K562 (cell line): ENCODE measurements at regions not wholly inside any gene's neighbourhood (a gene's known extent, or its start where the extent isn't known, plus 50 kb on each side); places are given as distances from the start of the nearest gene placed in this dataset.

Experiments
- ATAC-seq: fragments of 200-7000 bp; cut with Tn5 transposase; 3 replicates; pipeline ENCODE4 v1.9.1; 2020; ENCODE audit warnings: moderate library complexity
- BruUV-seq: library from RNA; stranded (reverse); fragments of 400-500 nt; replicated peaks from 2 replicates; lab custom pipeline; 2021; lab: Mats Ljungman, UMichigan
- CTCF ChIA-PET: fragments of 300-600 bp; formaldehyde crosslinking; extraction: SDS; loops from one replicate; lab custom pipeline; 2021; ENCODE audit warnings: low intra/inter-chr PET ratio; lab: Yijun Ruan, JAX
- POLR2A ChIA-PET: fragments of 300-600, 350-650 bp; sonication (Branson Sonifier 250); formaldehyde crosslinking; extraction: SDS; loops from one replicate; lab custom pipeline; 2021; ENCODE audit warnings: antibody characterized with exemption, inconsistent platforms; lab: Yijun Ruan, JAX
- DNase-seq, 4 experiments: peaks; one replicate each; pipeline versions ENCODE4 v3.0.0 to v3.0.0-alpha.2; 2011 to 2018; ENCODE audit warnings: low spot score in 3 of 4, mixed read lengths in 3 of 4; ENCODE audit errors: extremely low read depth in 1 of 4
- FAIRE-seq: peaks from 2 replicates; lab custom pipeline; 2011; peaks lifted over from hg19 to GRCh38; lab: Jason Lieb, UNC
- H2AFZ ChIP-seq: 2 replicates; pipeline ENCODE4 v1.6.0; 2011; ENCODE audit warnings: low read depth, low read length, control low read depth, inconsistent platforms
- H3K27ac ChIP-seq: fragments of 200-600 bp; 3 replicates; pipeline ENCODE4 v1.8.0; 2011; ENCODE audit warnings: low read depth, mild to moderate bottlenecking, control low read depth, inconsistent platforms, low read length, moderate library complexity, mixed read lengths; ENCODE audit errors: extremely low read depth
- H3K27me3 ChIP-seq, 2 experiments: fragments of 300-600 bp in 1 of 2; 2 replicates in 1 of 2; 3 replicates in 1 of 2; pipeline versions ENCODE4 v1.6.0 to v1.8.0; 2011; ENCODE audit warnings: inconsistent platforms in 2 of 2, low read length in 2 of 2, mild to moderate bottlenecking in 1 of 2, mixed read lengths in 1 of 2, moderate library complexity in 1 of 2; ENCODE audit not compliant: control insufficient read depth in 2 of 2, insufficient read depth in 2 of 2
- H3K36me3 ChIP-seq: fragments of 300-600 bp; 3 replicates; pipeline ENCODE4 v1.8.0; 2011; ENCODE audit warnings: mild to moderate bottlenecking, low read length, inconsistent platforms; ENCODE audit not compliant: control insufficient read depth, insufficient read depth
- H3K4me1 ChIP-seq, 2 experiments: fragments of 200-600 bp in 1 of 2; replicated peaks in 1 of 2; 2 replicates in 1 of 2; 3 replicates in 1 of 2; pipeline versions ENCODE4 v1.5.1 to v1.8.0; 2011; ENCODE audit warnings: inconsistent platforms in 2 of 2, low read length in 2 of 2, mild to moderate bottlenecking in 1 of 2, mixed read lengths in 1 of 2, moderate library complexity in 1 of 2; ENCODE audit not compliant: control insufficient read depth in 2 of 2, insufficient read depth in 2 of 2
- H3K4me2 ChIP-seq: 2 replicates; pipeline ENCODE4 v1.6.1; 2011; ENCODE audit warnings: low read length, control low read depth, inconsistent platforms, mixed read lengths; ENCODE audit not compliant: insufficient read depth
- H3K4me3 ChIP-seq: fragments of 200-600 bp; sonication (generic), shearing (Covaris generic); 2 replicates; pipeline ENCODE4 v1.5.1; 2016; ENCODE audit warnings: control low read depth, inconsistent platforms
- H3K79me2 ChIP-seq: fragments of 200-600 bp; 3 replicates; pipeline ENCODE4 v1.8.0; 2011; ENCODE audit warnings: low read length, inconsistent platforms; ENCODE audit not compliant: control insufficient read depth, insufficient read depth
- H3K9ac ChIP-seq, 2 experiments: 2 replicates each; pipeline versions ENCODE4 v1.6.0 to v1.6.1; 2011; ENCODE audit warnings: low read depth in 2 of 2, low read length in 2 of 2, control low read depth in 1 of 2, inconsistent platforms in 1 of 2, mild to moderate bottlenecking in 1 of 2, mixed read lengths in 1 of 2; ENCODE audit not compliant: insufficient read depth in 1 of 2
- H3K9me1 ChIP-seq: one replicate; pipeline ENCODE4 v1.6.0; 2011; ENCODE audit warnings: inconsistent platforms, mild to moderate bottlenecking, low read length, moderate library complexity; ENCODE audit not compliant: control insufficient read depth, insufficient read depth
- H3K9me3 ChIP-seq: replicated peaks from 2 replicates; pipeline ENCODE4 v1.5.1; 2011; ENCODE audit warnings: low read depth, low read length, inconsistent platforms; ENCODE audit not compliant: control insufficient read depth, insufficient read depth
- H4K20me1 ChIP-seq: replicated peaks from 2 replicates; pipeline ENCODE4 v1.6.1; 2011; ENCODE audit warnings: low read length, inconsistent platforms, mixed read lengths; ENCODE audit not compliant: control insufficient read depth, insufficient read depth
- BRD9 ChIP-seq: fragments of 450-650 bp; IDR thresholded peaks from 2 replicates; pipeline ENCODE4 v1.6.1; 2018; ENCODE audit warnings: low read depth; ENCODE audit not compliant: partially characterized antibody
- CHD1 ChIP-seq: fragments of 200-600 bp; sonication (generic); IDR thresholded peaks from one replicate; pipeline ENCODE4 v1.6.1; 2012; ENCODE audit warnings: mild to moderate bottlenecking, moderate library complexity, low read length, inconsistent platforms
- E2F3 ChIP-seq: fragments of 250-450 bp; sonication (Bioruptor Pico); IDR thresholded peaks from 2 replicates; pipeline ENCODE4 v1.4.0; 2020; ENCODE audit warnings: mild to moderate bottlenecking
- ELF1 ChIP-seq: fragments of 200-800 bp; sonication (Bioruptor generic); IDR thresholded peaks from 2 replicates; pipeline ENCODE4 v1.6.1; 2016; ENCODE audit warnings: missing genetic modification characterization, missing compliant biosample characterization
- FOS ChIP-seq: IDR thresholded peaks from 3 replicates; pipeline ENCODE4 v1.6.1; 2011; ENCODE audit not compliant: insufficient read length; ENCODE audit errors: extremely low read depth
- HIVEP1 ChIP-seq: fragments of 250-450 bp; sonication (Bioruptor Pico); IDR thresholded peaks from 2 replicates; pipeline ENCODE4 v1.4.0; 2020; ENCODE audit warnings: mild to moderate bottlenecking
- KLF1 ChIP-seq: fragments of 450-650 bp; IDR thresholded peaks from 2 replicates; pipeline ENCODE4 v1.6.1; 2016; ENCODE audit warnings: missing genetic modification characterization, missing compliant biosample characterization
- ZNF133 ChIP-seq: fragments of 250-450 bp; sonication (Bioruptor Pico); IDR thresholded peaks from 2 replicates; pipeline ENCODE4 v1.4.0; 2020; ENCODE audit warnings: mild to moderate bottlenecking
- WGBS: fragments of 100-300 bp; shearing (Covaris generic); methylation state at CpG from one replicate; pipeline ENCODE4 v1.1.6; 2016; ENCODE audit warnings: low coverage, mixed read lengths; ENCODE audit not compliant: insufficient coverage; ENCODE audit errors: missing lambda C conversion rate; 5-methylcytosine and 5-hydroxymethylcytosine counted together
- in situ Hi-C: fragments of 300-500 bp; cut with MboI; formaldehyde crosslinking; loops from 4 replicates; pipeline ENCODE4 v1.15.0; 2018; ENCODE audit warnings: inconsistent platforms, mixed read lengths
- intact Hi-C: fragments of 100-400 bp; cut with micrococcal nuclease; formaldehyde crosslinking; loops from 2 replicates; pipeline ENCODE4 v1.14.2; 2022
- TF ChIP-seq, protein P1 (sequence below): fragments of 250-450 bp; sonication (Bioruptor Pico); IDR thresholded peaks from 2 replicates; pipeline ENCODE4 v1.9.0; 2021; ENCODE audit warnings: mild to moderate bottlenecking, inconsistent platforms
- TF ChIP-seq, protein P2 (sequence below): fragments of 250-450 bp; sonication (Bioruptor Pico); IDR thresholded peaks from 2 replicates; pipeline ENCODE4 v1.4.0; 2020
- TF ChIP-seq, protein P3 (sequence below): sonication (generic); formaldehyde crosslinking; IDR thresholded peaks from 2 replicates; pipeline ENCODE4 v1.8.0; 2023; ENCODE audit warnings: mild to moderate bottlenecking, missing genetic modification reagents

DNA sequence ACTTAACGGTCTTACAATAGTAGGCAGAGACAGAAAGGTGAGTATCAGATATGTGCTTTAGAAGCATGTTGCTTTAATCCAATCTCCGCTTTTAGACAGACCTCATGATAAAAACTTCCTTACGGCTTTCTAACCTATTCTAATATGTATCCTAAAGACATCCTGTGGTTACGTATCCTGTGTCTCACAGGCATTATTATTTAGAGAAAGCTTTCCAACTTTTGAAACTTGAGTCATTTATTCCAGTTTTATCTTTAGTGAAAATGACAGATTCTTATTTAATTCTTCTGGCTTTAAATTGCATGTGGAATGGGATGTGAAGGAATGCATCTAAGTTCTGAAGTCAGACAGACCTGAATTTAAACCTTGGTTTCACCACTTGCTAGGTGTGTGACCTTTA lies 118.9 kb downstream of the OTUD1 start:
- H3K27ac ChIP-seq = no peak overlapping the region
- WGBS = 2% methylated on average over 4 of the region's 4 CpGs
- H2AFZ ChIP-seq = no peak overlapping the region
- H3K4me2 ChIP-seq = no peak overlapping the region
- DNase-seq (no peak), FAIRE-seq (no peak), ATAC-seq (no peak)
- H3K36me3 ChIP-seq = no peaks in the 10 kb centered on the region
- TF ChIP-seq BRD9 = no peak
- TF ChIP-seq ZNF133 = no peak
- TF ChIP-seq HIVEP1 (CRISPR knock-in tag) = no peak
- TF ChIP-seq ELF1 = no peak
- TF ChIP-seq E2F3 = no peak
- no peak overlapping the region for H3K9ac ChIP-seq
- in situ Hi-C loops (no loop called here), intact Hi-C loops (no loop called here)
- no TSS peak for BruUV-seq
- no peaks in the 10 kb centered on the region for H3K79me2 ChIP-seq
- H3K9me1 ChIP-seq = no peaks in the 10 kb centered on the region
- POLR2A ChIA-PET = no interaction called here
- H3K4me3 ChIP-seq = no peak overlapping the region
- CTCF ChIA-PET = no interaction called here
- H3K4me1 ChIP-seq = no peaks in the 10 kb centered on the region
- H3K9me3 ChIP-seq = no peaks in the 10 kb centered on the region
- H3K27me3 ChIP-seq = no peaks in the 10 kb centered on the region
- H4K20me1 ChIP-seq = no peaks in the 10 kb centered on the region

GRCh38 chr10:23558361-23558799 lies 119.5 kb downstream of the OTUD1 start:
- FAIRE-seq (no peak), DNase-seq (no peak), ATAC-seq (no peak)
- Histone ChIP-seq H3K4me1 (no peaks in the 10 kb centered on the region), H3K9ac (no peak overlapping the region), H3K27ac (no peak overlapping the region), H3K4me3 (no peak overlapping the region), H4K20me1 (no peaks in the 10 kb centered on the region), H3K79me2 (no peaks in the 10 kb centered on the region), H3K9me3 (no peaks in the 10 kb centered on the region), H3K9me1 (no peaks in the 10 kb centered on the region), H3K4me2 (no peak overlapping the region), H3K36me3 (no peaks in the 10 kb centered on the region), H2AFZ (no peak overlapping the region), H3K27me3 (no peaks in the 10 kb centered on the region)
- 1% methylated on average over 6 of the region's 6 CpGs for WGBS
- in situ Hi-C loops (no loop called here), intact Hi-C loops (no loop called here)
- CTCF ChIA-PET = no interaction called here
- BruUV-seq = no TSS peak
- POLR2A ChIA-PET = no interaction called here
- TF ChIP-seq, protein P1, sequence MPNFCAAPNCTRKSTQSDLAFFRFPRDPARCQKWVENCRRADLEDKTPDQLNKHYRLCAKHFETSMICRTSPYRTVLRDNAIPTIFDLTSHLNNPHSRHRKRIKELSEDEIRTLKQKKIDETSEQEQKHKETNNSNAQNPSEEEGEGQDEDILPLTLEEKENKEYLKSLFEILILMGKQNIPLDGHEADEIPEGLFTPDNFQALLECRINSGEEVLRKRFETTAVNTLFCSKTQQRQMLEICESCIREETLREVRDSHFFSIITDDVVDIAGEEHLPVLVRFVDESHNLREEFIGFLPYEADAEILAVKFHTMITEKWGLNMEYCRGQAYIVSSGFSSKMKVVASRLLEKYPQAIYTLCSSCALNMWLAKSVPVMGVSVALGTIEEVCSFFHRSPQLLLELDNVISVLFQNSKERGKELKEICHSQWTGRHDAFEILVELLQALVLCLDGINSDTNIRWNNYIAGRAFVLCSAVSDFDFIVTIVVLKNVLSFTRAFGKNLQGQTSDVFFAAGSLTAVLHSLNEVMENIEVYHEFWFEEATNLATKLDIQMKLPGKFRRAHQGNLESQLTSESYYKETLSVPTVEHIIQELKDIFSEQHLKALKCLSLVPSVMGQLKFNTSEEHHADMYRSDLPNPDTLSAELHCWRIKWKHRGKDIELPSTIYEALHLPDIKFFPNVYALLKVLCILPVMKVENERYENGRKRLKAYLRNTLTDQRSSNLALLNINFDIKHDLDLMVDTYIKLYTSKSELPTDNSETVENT (CRISPR knock-in tag) = no peak
- no peak for TF ChIP-seq FOS
- no peak for TF ChIP-seq CHD1
- TF ChIP-seq KLF1 (tag) = no peak
- TF ChIP-seq, protein P2, sequence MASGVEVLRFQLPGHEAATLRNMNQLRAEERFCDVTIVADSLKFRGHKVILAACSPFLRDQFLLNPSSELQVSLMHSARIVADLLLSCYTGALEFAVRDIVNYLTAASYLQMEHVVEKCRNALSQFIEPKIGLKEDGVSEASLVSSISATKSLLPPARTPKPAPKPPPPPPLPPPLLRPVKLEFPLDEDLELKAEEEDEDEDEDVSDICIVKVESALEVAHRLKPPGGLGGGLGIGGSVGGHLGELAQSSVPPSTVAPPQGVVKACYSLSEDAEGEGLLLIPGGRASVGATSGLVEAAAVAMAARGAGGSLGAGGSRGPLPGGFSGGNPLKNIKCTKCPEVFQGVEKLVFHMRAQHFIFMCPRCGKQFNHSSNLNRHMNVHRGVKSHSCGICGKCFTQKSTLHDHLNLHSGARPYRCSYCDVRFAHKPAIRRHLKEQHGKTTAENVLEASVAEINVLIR (CRISPR knock-in tag) = no peak
- TF ChIP-seq, protein P3, sequence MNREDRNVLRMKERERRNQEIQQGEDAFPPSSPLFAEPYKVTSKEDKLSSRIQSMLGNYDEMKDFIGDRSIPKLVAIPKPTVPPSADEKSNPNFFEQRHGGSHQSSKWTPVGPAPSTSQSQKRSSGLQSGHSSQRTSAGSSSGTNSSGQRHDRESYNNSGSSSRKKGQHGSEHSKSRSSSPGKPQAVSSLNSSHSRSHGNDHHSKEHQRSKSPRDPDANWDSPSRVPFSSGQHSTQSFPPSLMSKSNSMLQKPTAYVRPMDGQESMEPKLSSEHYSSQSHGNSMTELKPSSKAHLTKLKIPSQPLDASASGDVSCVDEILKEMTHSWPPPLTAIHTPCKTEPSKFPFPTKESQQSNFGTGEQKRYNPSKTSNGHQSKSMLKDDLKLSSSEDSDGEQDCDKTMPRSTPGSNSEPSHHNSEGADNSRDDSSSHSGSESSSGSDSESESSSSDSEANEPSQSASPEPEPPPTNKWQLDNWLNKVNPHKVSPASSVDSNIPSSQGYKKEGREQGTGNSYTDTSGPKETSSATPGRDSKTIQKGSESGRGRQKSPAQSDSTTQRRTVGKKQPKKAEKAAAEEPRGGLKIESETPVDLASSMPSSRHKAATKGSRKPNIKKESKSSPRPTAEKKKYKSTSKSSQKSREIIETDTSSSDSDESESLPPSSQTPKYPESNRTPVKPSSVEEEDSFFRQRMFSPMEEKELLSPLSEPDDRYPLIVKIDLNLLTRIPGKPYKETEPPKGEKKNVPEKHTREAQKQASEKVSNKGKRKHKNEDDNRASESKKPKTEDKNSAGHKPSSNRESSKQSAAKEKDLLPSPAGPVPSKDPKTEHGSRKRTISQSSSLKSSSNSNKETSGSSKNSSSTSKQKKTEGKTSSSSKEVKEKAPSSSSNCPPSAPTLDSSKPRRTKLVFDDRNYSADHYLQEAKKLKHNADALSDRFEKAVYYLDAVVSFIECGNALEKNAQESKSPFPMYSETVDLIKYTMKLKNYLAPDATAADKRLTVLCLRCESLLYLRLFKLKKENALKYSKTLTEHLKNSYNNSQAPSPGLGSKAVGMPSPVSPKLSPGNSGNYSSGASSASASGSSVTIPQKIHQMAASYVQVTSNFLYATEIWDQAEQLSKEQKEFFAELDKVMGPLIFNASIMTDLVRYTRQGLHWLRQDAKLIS = no peak
